ENCODE measurements at regions not wholly inside any gene's neighbourhood (a gene's known extent, or its start where the extent isn't known, plus 50 kb on each side); places are given as distances from the start of the nearest gene placed in this dataset.
"Not testable (repeated sequence)": the region's sequence is repeated elsewhere in the genome, so short reads cannot be mapped to it uniquely, and the experiment has no call there.

DNA sequence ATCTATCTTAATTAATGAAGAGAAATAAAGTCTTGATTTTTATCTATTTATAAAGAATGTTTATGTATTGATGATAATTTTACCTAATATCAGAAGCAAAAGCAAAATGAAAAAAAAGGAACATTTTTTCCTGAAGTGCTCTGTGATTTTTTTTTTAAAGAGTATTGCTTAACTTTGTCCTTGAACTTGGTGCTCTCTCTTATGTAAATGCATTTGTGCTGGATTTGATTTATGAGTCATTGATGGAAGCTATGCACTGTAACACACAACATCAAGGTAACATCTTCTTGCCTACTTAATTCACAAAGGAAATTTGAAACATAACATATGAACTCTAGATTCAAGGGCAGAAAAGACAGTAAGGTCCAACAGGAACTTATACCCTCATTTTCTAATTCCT lies 312.9 kb upstream of the CDH19 start:
- Mint-ChIP-seq H3K9me3 (no peaks in the 10 kb centered on the region), H3K27me3 (no peaks in the 10 kb centered on the region), H3K4me1 (no peaks in the 10 kb centered on the region), H3K4me3 (no peak overlapping the region), H3K27ac (no peak overlapping the region)
- ATAC-seq (no peak), DNase-seq (no peak)

DNA sequence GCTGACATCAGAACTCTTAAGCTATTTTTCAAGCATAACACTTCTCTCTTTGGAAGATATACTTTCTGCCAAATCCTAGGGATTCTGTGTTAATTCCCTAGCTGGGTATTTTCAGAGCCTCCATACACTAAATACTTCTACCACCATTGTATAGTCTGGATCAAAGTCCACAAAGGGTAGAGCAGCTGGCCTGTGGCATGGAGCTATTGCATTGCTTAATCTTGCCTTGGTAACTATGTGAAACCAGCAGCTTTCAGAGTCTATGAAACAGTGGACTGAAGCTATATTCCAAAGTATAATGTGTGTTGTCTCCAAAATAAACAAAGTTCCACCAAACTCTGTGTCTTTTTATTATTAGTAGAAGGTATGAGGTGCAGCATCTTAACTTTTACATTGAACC lies 296.9 kb upstream of the CDH19 start:
- DNase-seq (no peak), ATAC-seq (no peak)
- H3K9me3 Mint-ChIP-seq: peaks cover 0 to 5% of the 10 kb centered on the region in 2 donors
- no peak overlapping the region for H3K27ac Mint-ChIP-seq
- H3K4me3 Mint-ChIP-seq: no peak overlapping the region
- no peaks in the 10 kb centered on the region for H3K27me3 Mint-ChIP-seq
- H3K4me1 Mint-ChIP-seq: no peaks in the 10 kb centered on the region

DNA sequence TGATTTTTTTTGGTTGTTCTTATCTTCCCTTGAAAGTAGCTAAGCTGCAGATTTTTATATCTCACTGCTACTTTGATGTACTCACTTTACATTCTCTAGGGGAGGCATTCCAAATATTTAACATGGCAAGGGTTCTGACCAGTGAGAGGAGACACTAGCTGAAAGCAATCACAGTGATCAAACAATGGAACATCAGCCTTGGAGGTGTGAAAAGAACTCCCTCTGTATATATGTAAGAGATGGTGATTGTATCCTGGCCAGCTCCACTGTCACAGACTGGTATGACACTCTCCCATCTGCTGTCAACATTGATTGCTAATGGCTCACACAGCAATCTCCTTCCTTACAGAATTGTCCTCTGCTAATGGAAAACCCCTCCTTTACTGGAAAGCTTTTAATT lies 291.7 kb upstream of the CDH19 start:
- peaks cover 0 to 12% of the 10 kb centered on the region in 2 donors for H3K9me3 Mint-ChIP-seq
- ATAC-seq: no peak
- no peaks in the 10 kb centered on the region for H3K4me1 Mint-ChIP-seq

DNA sequence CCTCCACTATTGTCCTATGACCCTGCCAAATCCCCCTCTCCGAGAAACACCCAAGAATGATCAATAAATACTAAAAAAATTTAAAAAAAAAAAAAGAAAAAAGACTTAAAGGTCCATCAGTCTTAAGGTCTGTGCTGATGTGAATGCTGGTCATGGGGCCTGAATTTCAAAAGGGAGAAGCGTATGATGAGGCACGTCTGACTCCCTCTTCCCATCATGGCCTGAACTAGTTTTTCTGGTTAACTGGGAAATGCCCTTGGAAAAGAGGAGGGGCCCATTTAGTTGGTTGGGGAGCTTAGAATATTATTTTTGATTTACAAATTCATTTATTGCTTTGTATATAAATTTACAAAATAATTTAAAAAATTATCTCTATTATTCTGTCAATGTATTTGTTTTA lies 291.0 kb upstream of the CDH19 start:
- no peak overlapping the region for H3K4me3 Mint-ChIP-seq
- H3K27me3 Mint-ChIP-seq: no peaks in the 10 kb centered on the region
- no peaks in the 10 kb centered on the region for H3K4me1 Mint-ChIP-seq
- DNase-seq (no peak), ATAC-seq (no peak)
- H3K27ac Mint-ChIP-seq: no peak overlapping the region
- H3K9me3 Mint-ChIP-seq: peaks cover 0 to 12% of the 10 kb centered on the region in 2 donors

More for the DNA sequence above, 291.7 kb upstream of the CDH19 start:
- H3K27me3 Mint-ChIP-seq: no peaks in the 10 kb centered on the region
- no peak overlapping the region for H3K27ac Mint-ChIP-seq
- no peak for DNase-seq
- H3K4me3 Mint-ChIP-seq: no peak overlapping the region

DNA sequence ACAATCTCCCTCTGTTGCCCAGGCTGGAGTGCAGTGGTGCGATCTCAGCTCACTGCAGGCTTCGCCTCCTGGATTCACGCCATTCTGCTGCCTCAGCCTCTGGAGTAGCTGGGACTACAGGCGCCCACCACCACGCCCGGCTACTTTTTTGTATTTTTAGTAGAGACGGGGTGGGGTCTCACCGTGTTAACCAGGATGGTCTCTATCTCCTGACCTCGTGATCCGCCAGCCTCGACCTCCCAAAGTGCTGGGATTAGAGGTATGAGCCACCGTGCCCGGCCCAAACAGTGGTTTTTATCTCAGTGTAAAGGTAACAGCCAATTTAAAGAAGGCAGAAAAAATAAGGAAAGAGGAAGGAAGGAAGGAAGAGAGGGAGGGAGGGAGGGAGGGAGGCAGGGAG lies 288.5 kb upstream of the CDH19 start:
- H3K27me3 Mint-ChIP-seq, H3K4me3 Mint-ChIP-seq, H3K9me3 Mint-ChIP-seq, DNase-seq, ATAC-seq, H3K4me1 Mint-ChIP-seq: not testable (repeated sequence)
- H3K27ac Mint-ChIP-seq: peak overlapping the region in 1 of 2 donors; percentile 65

DNA sequence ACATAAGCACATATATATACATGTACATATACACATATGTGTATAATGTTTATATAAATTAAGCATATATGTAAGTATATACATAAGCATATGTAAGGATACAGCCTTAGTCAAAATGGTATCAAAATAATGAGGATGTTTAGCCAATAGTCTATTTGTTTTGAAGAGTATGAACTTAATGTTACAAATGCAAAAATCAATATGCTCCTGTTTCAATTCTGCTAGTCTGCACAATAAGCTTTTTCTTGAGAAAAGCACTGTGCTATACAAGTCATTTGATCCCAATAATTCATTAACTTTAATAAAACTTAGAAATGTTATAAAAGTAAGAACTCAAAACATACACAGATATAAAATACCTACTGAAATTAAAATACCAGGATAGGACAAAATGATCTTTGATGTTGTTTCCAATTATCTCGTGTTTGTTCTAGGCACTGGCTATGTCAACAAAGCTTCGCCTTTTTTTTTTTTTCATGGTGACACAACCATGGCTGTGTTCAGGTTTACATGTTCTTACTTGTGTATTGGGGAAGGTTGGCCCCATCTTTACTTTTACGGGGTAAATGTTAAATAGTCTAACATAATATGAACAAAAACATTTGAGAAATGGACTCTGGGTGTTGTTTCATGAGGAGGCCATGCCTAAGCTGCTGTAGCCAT lies 271.1 kb upstream of the CDH19 start:
- Mint-ChIP-seq H3K4me3 (no peak overlapping the region), H3K27ac (no peak overlapping the region), H3K9me3 (no peaks in the 10 kb centered on the region), H3K27me3 (no peaks in the 10 kb centered on the region), H3K4me1 (no peaks in the 10 kb centered on the region)
- DNase-seq (no peak), ATAC-seq (no peak)

DNA sequence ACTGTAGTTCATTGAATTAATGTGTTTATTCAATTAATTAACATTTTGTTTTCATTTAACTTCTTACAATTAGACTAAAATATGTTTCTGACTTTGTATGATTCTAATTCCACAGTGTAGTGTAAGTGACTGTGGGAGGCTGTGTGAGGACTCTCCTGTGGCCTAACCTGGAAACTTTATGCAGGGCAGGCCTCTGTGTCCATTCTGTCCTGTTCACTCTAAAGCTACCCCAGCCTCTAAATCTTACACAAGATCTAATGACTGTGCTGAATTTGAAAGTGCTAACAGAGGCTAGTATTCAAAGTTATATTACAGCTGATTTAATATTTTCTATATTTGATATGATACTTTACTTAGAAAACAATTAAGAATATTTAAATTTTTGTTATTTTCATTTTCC lies 270.5 kb upstream of the CDH19 start:
- H3K27me3 Mint-ChIP-seq: no peaks in the 10 kb centered on the region
- no peaks in the 10 kb centered on the region for H3K4me1 Mint-ChIP-seq
- ATAC-seq: no peak
- H3K27ac Mint-ChIP-seq: no peak overlapping the region
- DNase-seq: no peak
- H3K9me3 Mint-ChIP-seq: no peaks in the 10 kb centered on the region
- H3K4me3 Mint-ChIP-seq: no peak overlapping the region

DNA sequence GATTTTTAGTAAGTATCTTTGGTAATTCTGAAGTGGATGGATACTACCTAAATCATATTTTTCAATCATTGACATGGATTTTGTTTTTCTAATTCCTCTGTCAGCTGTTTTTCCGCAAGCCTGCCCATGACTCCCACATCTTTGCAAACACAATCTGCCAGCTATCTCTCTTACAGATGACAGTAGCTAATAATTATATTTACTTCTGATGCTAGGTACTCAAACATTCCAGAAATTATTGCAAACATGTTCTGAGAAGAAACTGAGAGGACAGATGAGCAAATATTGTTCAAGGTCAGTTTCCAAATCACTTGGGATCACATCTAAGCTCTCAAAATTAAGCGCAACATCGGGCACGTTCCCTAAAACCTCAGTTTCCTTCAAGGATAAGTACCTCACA lies 270.0 kb upstream of the CDH19 start:
- Mint-ChIP-seq H3K4me1 (no peaks in the 10 kb centered on the region), H3K27ac (no peak overlapping the region), H3K9me3 (no peaks in the 10 kb centered on the region), H3K27me3 (no peaks in the 10 kb centered on the region), H3K4me3 (no peak overlapping the region)
- DNase-seq: no peak
- ATAC-seq: no peak

DNA sequence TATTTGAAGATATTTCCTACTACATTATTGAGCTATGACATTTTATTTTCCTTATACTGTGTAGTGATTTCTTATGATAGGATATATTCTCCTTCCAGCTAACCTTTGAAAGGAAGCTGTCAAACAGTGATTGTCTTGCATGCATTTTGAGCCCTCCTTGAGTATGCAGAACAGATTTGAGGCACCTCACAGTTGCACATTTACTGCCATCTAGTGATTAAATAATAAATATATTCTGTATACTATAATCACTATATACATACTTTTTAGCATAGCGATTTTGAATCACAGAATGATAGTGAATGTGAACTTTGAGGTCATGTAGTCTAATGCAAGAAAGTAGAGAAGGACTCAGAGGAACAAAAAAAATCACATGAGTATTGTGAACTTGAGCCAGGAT lies 268.4 kb upstream of the CDH19 start:
- no peak overlapping the region for H3K4me3 Mint-ChIP-seq
- no peaks in the 10 kb centered on the region for H3K9me3 Mint-ChIP-seq
- DNase-seq (no peak), ATAC-seq (no peak)
- H3K27ac Mint-ChIP-seq: no peak overlapping the region
- H3K27me3 Mint-ChIP-seq: no peaks in the 10 kb centered on the region
- no peaks in the 10 kb centered on the region for H3K4me1 Mint-ChIP-seq

DNA sequence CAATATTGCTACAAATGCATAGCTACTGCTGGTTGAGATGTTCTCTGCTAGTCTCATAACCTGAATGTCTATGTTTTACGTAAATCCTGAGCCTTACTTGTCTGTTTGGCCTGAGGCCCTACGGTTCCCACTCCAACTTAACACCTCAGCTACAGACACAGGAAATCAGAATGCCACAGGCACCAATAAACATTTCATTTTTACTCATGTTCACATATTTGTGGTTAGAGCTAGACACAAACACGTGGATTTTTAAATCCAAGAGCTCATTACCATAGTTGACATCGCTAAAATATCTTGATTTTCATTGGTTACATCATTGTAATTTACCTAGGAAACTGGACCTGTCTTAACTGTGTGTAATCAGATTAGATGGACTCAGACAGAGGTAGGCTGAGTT lies 263.8 kb upstream of the CDH19 start:
- no peak for DNase-seq

DNA sequence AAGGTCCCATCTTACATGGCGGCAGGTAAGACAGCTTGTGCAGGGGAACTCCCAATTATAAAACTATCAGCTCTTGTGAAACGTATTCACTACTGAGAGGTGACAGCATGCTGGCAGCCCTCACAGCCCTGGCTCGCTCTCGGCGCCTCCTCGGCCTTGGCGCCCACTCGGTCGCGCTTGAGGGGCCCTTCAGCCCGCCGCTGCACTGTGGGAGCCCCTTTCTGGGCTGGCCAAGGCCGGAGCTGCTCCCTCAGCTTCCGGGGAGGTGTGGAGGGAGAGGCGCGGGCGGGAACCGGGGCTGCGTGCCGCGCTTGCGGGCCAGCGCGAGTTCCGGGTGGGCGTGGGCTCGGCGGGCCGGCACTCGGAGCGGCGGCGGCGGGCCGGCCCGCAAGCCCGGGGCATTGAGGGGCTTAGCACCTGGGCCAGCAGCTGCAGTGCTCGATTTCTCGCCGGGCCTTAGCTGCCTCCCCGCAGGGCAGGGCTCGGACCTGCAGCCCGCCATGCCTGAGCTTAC lies 262.6 kb upstream of the CDH19 start:
- H3K27ac Mint-ChIP-seq, H3K4me3 Mint-ChIP-seq, H3K27me3 Mint-ChIP-seq, ATAC-seq, H3K4me1 Mint-ChIP-seq, H3K9me3 Mint-ChIP-seq, DNase-seq: not testable (repeated sequence)

More for the DNA sequence above, 263.8 kb upstream of the CDH19 start:
- no peaks in the 10 kb centered on the region for H3K9me3 Mint-ChIP-seq
- H3K27me3 Mint-ChIP-seq: no peaks in the 10 kb centered on the region
- ATAC-seq: no peak
- H3K27ac Mint-ChIP-seq: no peak overlapping the region
- no peaks in the 10 kb centered on the region for H3K4me1 Mint-ChIP-seq
- no peak overlapping the region for H3K4me3 Mint-ChIP-seq

DNA sequence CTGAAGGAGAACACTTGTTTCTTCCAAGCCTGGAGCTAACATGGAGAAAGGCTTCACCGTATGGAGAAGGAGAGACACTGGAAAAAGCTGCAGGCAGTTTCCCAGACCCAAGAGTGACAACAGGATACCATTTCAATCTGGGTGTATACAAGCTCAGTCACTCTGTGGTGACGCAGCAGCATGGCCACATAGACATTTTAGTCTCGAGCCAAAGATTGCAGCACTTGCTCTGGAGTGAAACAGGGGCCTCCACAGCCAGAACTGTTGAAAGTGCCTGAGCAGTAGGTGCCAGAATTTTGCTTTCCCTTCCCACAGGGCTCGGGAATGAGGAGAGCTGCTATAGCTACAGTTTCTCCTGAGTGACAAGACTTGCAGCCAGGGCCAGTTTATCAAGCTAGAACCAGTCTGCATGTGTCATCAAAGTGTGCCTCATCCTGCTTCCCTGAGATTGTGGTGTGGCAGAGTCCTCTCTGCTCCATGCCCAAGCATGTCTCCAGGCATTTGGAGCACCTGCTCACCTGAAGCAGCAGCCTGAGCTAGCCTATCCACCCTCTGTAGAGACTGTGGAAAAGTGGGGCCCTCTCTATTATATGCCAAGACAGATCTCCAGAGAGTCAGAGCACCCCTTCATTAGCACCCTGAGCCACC lies 234.6 kb upstream of the CDH19 start:
- Mint-ChIP-seq H3K4me1 (no peaks in the 10 kb centered on the region), H3K9me3 (peaks cover 0 to 16% of the 10 kb centered on the region in 2 donors), H3K27me3 (no peaks in the 10 kb centered on the region), H3K4me3 (no peak overlapping the region), H3K27ac (no peak overlapping the region)
- no peak for ATAC-seq
- DNase-seq: no peak

DNA sequence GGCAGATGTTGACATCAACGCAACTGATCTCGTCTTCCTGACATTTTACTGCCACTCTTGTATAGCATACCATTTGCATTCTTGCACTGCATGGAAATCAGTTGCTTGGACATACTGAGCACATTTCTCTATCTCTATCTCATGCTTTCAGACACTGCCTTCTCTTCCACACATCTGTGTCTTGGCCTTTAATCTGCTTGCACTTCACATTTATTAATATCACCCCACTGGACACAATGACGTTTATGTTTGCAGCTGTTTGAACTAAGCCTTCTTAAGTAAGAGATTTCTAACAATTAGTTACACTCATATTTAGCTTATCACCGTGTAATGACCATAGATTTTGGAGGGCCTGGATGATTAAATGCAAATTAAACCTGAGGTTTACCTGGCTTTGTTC lies 229.8 kb upstream of the CDH19 start:
- H3K27me3 Mint-ChIP-seq: no peaks in the 10 kb centered on the region
- no peaks in the 10 kb centered on the region for H3K4me1 Mint-ChIP-seq
- no peak overlapping the region for H3K4me3 Mint-ChIP-seq
- DNase-seq: no peak
- peaks cover 0 to 9% of the 10 kb centered on the region in 2 donors for H3K9me3 Mint-ChIP-seq
- no peak overlapping the region for H3K27ac Mint-ChIP-seq
- ATAC-seq: no peak

DNA sequence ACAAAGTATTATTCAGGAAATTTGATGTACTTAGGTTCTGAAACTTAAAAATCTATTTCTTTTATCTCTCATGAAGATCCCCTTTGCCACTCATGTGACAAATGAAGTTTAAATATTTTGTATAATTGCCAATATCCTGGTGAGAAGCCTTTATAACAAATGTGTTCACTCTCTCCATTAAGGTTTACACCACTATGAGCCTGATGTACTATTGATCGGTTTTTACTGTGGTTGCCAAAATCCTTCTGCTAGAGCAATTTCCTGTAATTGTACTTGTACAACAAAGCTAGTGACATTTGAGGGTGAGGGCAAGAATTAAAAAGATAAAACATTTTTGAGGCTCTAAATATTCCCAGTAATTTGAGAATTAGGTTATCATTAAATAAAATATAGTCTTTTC lies 222.3 kb upstream of the CDH19 start:
- no peaks in the 10 kb centered on the region for H3K4me1 Mint-ChIP-seq
- H3K27ac Mint-ChIP-seq: no peak overlapping the region
- H3K4me3 Mint-ChIP-seq: no peak overlapping the region
- H3K27me3 Mint-ChIP-seq: no peaks in the 10 kb centered on the region
- peaks cover 0 to 6% of the 10 kb centered on the region in 2 donors for H3K9me3 Mint-ChIP-seq
- ATAC-seq (no peak), DNase-seq (no peak)

DNA sequence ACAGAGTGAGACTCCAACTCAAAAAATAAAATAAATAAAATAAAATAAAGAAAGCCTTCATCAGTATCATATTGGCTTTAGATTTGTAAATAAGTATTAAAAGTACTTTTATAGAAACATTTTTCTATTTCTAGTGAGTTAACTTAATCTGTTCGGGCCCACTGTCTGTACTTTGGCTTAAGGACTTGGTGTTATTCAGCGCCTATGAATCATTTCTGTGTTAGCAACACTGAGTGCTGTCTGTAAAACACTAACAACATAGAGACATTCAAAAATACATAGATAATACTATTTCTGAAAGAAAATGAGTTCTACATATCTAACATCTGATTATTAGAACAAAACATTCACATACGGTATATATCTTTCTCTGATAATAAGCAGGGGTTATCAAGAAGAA lies 221.5 kb upstream of the CDH19 start:
- H3K4me1 Mint-ChIP-seq: no peaks in the 10 kb centered on the region
- DNase-seq (no peak), ATAC-seq (no peak)
- H3K27me3 Mint-ChIP-seq: no peaks in the 10 kb centered on the region
- no peak overlapping the region for H3K27ac Mint-ChIP-seq
- H3K4me3 Mint-ChIP-seq: no peak overlapping the region
- no peaks in the 10 kb centered on the region for H3K9me3 Mint-ChIP-seq

DNA sequence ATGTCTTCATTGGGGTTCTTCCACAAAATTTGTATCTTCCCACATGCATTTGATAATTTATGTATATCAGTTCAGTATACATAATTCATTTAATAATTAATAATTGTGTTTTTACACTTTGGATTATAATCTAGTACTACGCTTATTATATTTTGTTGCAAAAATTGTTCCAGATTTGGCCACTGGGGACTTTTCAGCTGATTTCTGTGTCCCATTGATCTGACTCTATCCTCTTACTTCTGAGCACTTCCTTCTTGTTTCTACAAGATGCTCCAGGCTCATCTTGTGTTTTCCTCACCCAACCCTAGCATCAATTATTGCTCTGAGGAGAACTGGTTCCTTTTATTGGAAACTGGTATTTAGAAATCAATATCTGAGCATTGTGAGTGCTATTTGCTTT lies 215.3 kb upstream of the CDH19 start:
- ATAC-seq: no peak
- H3K4me1 Mint-ChIP-seq: no peaks in the 10 kb centered on the region
- no peak for DNase-seq
- no peak overlapping the region for H3K4me3 Mint-ChIP-seq
- peaks cover 0 to 7% of the 10 kb centered on the region in 2 donors for H3K9me3 Mint-ChIP-seq
- H3K27ac Mint-ChIP-seq: no peak overlapping the region
- H3K27me3 Mint-ChIP-seq: no peaks in the 10 kb centered on the region

DNA sequence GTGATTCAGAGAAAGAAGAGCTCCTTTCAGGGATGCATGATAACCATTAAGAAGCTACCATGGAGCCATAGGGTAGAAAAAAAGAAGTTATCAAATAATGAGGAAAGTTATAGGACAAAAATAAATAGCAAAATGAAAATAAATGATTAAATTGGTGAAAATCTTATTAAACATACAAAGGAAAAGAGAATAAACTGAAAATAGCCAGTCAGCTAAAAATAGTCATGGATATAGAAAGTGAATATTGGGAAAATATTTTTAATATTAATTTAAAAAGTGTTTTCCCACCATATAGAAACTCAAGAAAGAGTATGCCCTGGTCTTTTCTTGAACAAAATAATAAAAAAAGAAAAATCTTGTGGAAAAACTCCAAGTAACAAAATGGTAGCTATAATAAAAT lies 209.2 kb upstream of the CDH19 start:
- Mint-ChIP-seq H3K4me1 (no peaks in the 10 kb centered on the region), H3K4me3 (no peak overlapping the region), H3K27me3 (no peaks in the 10 kb centered on the region), H3K9me3 (peaks cover 0 to 7% of the 10 kb centered on the region in 2 donors), H3K27ac (no peak overlapping the region)
- ATAC-seq (no peak), DNase-seq (no peak)

Measured in stimulated activated naive CD8-positive, alpha-beta T cell treated with anti-CD3 and anti-CD28 coated beads, Interleukin-15, amount 100 ng/mL, for 72 hours (primary cell).